ENCODE measurements at regions not wholly inside any gene's neighbourhood (a gene's known extent, or its start where the extent isn't known, plus 50 kb on each side); places are given as distances from the start of the nearest gene placed in this dataset.

- TF ChIP-seq TCF7L2 (IDR thresholded peaks at IDR 0.05; ENCODE audit: low read depth, low read length) (no peak), POLR2AphosphoS5 (IDR thresholded peaks at IDR 0.05; ENCODE audit: low read depth, low read length) (no peak), SIN3A (IDR thresholded peaks at IDR 0.05; ENCODE audit: borderline replicate concordance, insufficient read depth, low read depth, low read length) (no peak), CTCF (IDR thresholded peaks at IDR 0.05) (no peak), REST (IDR thresholded peaks at IDR 0.05; ENCODE audit: insufficient read depth in 1 of 2, low read depth in 2 of 2, low read length in 1 of 2) (no peak)
- no peaks in the 10 kb centered on the region for H3K9me3 ChIP-seq (ENCODE audit: control insufficient read depth, insufficient read depth, low read depth, low read length)
- no peak overlapping the region for H3K27ac ChIP-seq (ENCODE audit: low read length)
- POLR2A ChIA-PET, result interaction anchor here (0.7 kb wide), 1 partner anchor 10 kb away, joined by 10 read pairs; no protein-coding TSS in a partner anchor
- CTCF ChIA-PET, result interaction anchor here (0.6 kb wide), 1 partner anchor 27 kb away, joined by 3 read pairs; no protein-coding TSS in a partner anchor
- in situ Hi-C loops (cut with HindIII; ENCODE audit: low pct_unique_long_range_greater_than_20kb, low sequenced_read_pairs), result no loop called here
- DNase-seq (ENCODE audit: low read depth, low spot score), result no peak
- intact Hi-C loops (cut with micrococcal nuclease; ENCODE audit: unreplicated experiment), result no loop called here
- no peaks in the 10 kb centered on the region for H3K36me3 ChIP-seq (ENCODE audit: control insufficient read depth, insufficient read depth, low read length)
- no peaks in the 10 kb centered on the region for H3K4me1 ChIP-seq (ENCODE audit: control insufficient read depth, insufficient read depth, low read length)
- H3K4me3 ChIP-seq (ENCODE audit: low read depth in 2 of 2, low read length in 2 of 2), result no peak overlapping the region
- BruUV-seq (replicated peaks), result no TSS peak
- no peak for ATAC-seq
- H3K27me3 ChIP-seq (ENCODE audit: control insufficient read depth, insufficient read depth, low read length), result no peaks in the 10 kb centered on the region
Observed at GRCh38 chr9:38154501-38155421, 85.7 kb upstream of the SHB start.

GRCh38 chr9:38153910-38154291, 84.9 kb upstream of the SHB start:
- no TSS peak for BruUV-seq (replicated peaks)
- in situ Hi-C loops (cut with HindIII; ENCODE audit: low pct_unique_long_range_greater_than_20kb, low sequenced_read_pairs) (no loop called here), intact Hi-C loops (cut with micrococcal nuclease; ENCODE audit: unreplicated experiment) (no loop called here)
- DNase-seq (ENCODE audit: low read depth, low spot score), result no peak
- Histone ChIP-seq H3K36me3 (ENCODE audit: control insufficient read depth, insufficient read depth, low read length) (no peaks in the 10 kb centered on the region), H3K27ac (ENCODE audit: low read length) (no peak overlapping the region), H3K27me3 (ENCODE audit: control insufficient read depth, insufficient read depth, low read length) (peaks cover 2% of the 10 kb centered on the region; the same call in 1 of the 2 replicates), H3K4me1 (ENCODE audit: control insufficient read depth, insufficient read depth, low read length) (no peaks in the 10 kb centered on the region), H3K4me3 (ENCODE audit: low read depth in 2 of 2, low read length in 2 of 2) (no peak overlapping the region), H3K9me3 (ENCODE audit: control insufficient read depth, insufficient read depth, low read depth, low read length) (no peaks in the 10 kb centered on the region)
- no peak for ATAC-seq
- POLR2A ChIA-PET, result no interaction called here
- CTCF ChIA-PET, result no interaction called here
- TF ChIP-seq CTCF (IDR thresholded peaks at IDR 0.05) (no peak), TCF7L2 (IDR thresholded peaks at IDR 0.05; ENCODE audit: low read depth, low read length) (no peak), POLR2AphosphoS5 (IDR thresholded peaks at IDR 0.05; ENCODE audit: low read depth, low read length) (no peak), REST (IDR thresholded peaks at IDR 0.05; ENCODE audit: insufficient read depth in 1 of 2, low read depth in 2 of 2, low read length in 1 of 2) (no peak), SIN3A (IDR thresholded peaks at IDR 0.05; ENCODE audit: borderline replicate concordance, insufficient read depth, low read depth, low read length) (no peak)
